Muscle of arm (tissue), 1 donor: ENCODE measurements at regions not wholly inside any gene's neighbourhood (a gene's known extent, or its start where the extent isn't known, plus 50 kb on each side); places are given as distances from the start of the nearest gene placed in this dataset.
A peak's percentile ranks its signal among the peaks of the same experiment; 100 is the strongest.
"Not testable (repeated sequence)": the region's sequence is repeated elsewhere in the genome, so short reads cannot be mapped to it uniquely, and the experiment has no call there.

Experiments used
- DNase-seq: peaks from one replicate; pipeline ENCODE4 v3.0.0-alpha.2; 2013

- DNase-seq, result not testable (repeated sequence)
Measured at GRCh38 chr15:83335542-83335941, 51.1 kb upstream of the BNC1 start.

GRCh38 chr15:83339396-83339795 lies 54.9 kb upstream of the BNC1 start:
- no peak for DNase-seq

- no peak for DNase-seq
Measured at GRCh38 chr15:83340087-83340486, 55.6 kb upstream of the BNC1 start.

GRCh38 chr15:83346342-83346741 lies 61.9 kb upstream of the BNC1 start:
- no peak for DNase-seq

- DNase-seq, result no peak
Measured at GRCh38 chr15:83352119-83352518, 67.7 kb upstream of the BNC1 start.

- no peak for DNase-seq
Measured at GRCh38 chr15:83356501-83357399, 72.3 kb upstream of the BNC1 start.

GRCh38 chr15:83358972-83359564 lies 74.6 kb upstream of the BNC1 start:
- DNase-seq, result no peak

- no peak for DNase-seq
Measured at GRCh38 chr15:83362706-83363105, 78.2 kb upstream of the BNC1 start.

- DNase-seq, result no peak
Measured at GRCh38 chr15:83364501-83364900, 80.0 kb upstream of the BNC1 start.

- peak; percentile 40 for DNase-seq
Measured at GRCh38 chr15:83365370-83365938, 81.0 kb upstream of the BNC1 start.

GRCh38 chr15:83372434-83372891 lies 74.7 kb upstream of the SH3GL3 start:
- no peak for DNase-seq

- DNase-seq, result no peak
Measured at GRCh38 chr15:83378921-83379578, 68.1 kb upstream of the SH3GL3 start.

GRCh38 chr15:83379579-83379959 lies 67.6 kb upstream of the SH3GL3 start:
- DNase-seq, result no peak

GRCh38 chr15:83380059-83380458 lies 67.1 kb upstream of the SH3GL3 start:
- DNase-seq, result no peak

GRCh38 chr15:83380682-83381081 lies 66.5 kb upstream of the SH3GL3 start:
- no peak for DNase-seq

GRCh38 chr15:83383608-83384139 lies 63.5 kb upstream of the SH3GL3 start:
- DNase-seq, result not testable (repeated sequence)

- DNase-seq, result peak; percentile 36
Measured at GRCh38 chr15:83396101-83396500, 51.0 kb upstream of the SH3GL3 start.
